ENCODE measurements at regions not wholly inside any gene's neighbourhood (a gene's known extent, or its start where the extent isn't known, plus 50 kb on each side); places are given as distances from the start of the nearest gene placed in this dataset.

GRCh38 chr21:32073190-32073589, 200.4 kb downstream of the HUNK start:
- TF ChIP-seq, protein P1, sequence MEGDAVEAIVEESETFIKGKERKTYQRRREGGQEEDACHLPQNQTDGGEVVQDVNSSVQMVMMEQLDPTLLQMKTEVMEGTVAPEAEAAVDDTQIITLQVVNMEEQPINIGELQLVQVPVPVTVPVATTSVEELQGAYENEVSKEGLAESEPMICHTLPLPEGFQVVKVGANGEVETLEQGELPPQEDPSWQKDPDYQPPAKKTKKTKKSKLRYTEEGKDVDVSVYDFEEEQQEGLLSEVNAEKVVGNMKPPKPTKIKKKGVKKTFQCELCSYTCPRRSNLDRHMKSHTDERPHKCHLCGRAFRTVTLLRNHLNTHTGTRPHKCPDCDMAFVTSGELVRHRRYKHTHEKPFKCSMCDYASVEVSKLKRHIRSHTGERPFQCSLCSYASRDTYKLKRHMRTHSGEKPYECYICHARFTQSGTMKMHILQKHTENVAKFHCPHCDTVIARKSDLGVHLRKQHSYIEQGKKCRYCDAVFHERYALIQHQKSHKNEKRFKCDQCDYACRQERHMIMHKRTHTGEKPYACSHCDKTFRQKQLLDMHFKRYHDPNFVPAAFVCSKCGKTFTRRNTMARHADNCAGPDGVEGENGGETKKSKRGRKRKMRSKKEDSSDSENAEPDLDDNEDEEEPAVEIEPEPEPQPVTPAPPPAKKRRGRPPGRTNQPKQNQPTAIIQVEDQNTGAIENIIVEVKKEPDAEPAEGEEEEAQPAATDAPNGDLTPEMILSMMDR (conservative IDR thresholded peaks at IDR 0.05 in 1 of 2, IDR thresholded peaks at IDR 0.05 in 1 of 2; ENCODE audit: extremely low read depth in 1 of 2, insufficient read depth in 1 of 2, low read depth in 1 of 2, low read length in 2 of 2), result no peak
- no peak for TF ChIP-seq EZH2 (IDR thresholded peaks at IDR 0.05; ENCODE audit: borderline replicate concordance, low read length)

Measured in mammary epithelial cell (primary cell).